Adipocyte (in vitro differentiated cells): ENCODE measurements at regions not wholly inside any gene's neighbourhood (a gene's known extent, or its start where the extent isn't known, plus 50 kb on each side); places are given as distances from the start of the nearest gene placed in this dataset.
"Not testable (repeated sequence)": the region's sequence is repeated elsewhere in the genome, so short reads cannot be mapped to it uniquely, and the experiment has no call there.

Experiments
- DNase-seq: peaks from one replicate; pipeline ENCODE4 v3.0.0-alpha.2; 2015; ENCODE audit warnings: low read depth
- H3K27me3 ChIP-seq: replicated peaks from 2 replicates; pipeline ENCODE4 v1.7.0; 2013; ENCODE audit warnings: mild to moderate bottlenecking, low read length, moderate library complexity; ENCODE audit not compliant: control insufficient read depth, insufficient read depth
- H3K36me3 ChIP-seq: 2 replicates; pipeline ENCODE4 v1.7.0; 2013; ENCODE audit warnings: low read length, mild to moderate bottlenecking, moderate library complexity; ENCODE audit not compliant: control insufficient read depth, insufficient read depth, severe bottlenecking
- H3K4me1 ChIP-seq: 2 replicates; pipeline ENCODE4 v1.7.0; 2013; ENCODE audit warnings: mild to moderate bottlenecking, low read length, moderate library complexity; ENCODE audit not compliant: control insufficient read depth, insufficient read depth
- H3K4me3 ChIP-seq: 2 replicates; pipeline ENCODE4 v1.7.0; 2013; ENCODE audit warnings: mild to moderate bottlenecking, low read length, moderate library complexity
- H3K9ac ChIP-seq: 2 replicates; pipeline ENCODE4 v1.7.0; 2013; ENCODE audit warnings: mild to moderate bottlenecking, low read length, moderate library complexity
- H3K9me3 ChIP-seq: 2 replicates; pipeline ENCODE4 v1.7.0; 2013; ENCODE audit warnings: mild to moderate bottlenecking, low read length, moderate library complexity; ENCODE audit not compliant: control insufficient read depth

GRCh38 chr5:57356850-57357249 is 125.8 kb downstream of the ACTBL2 start:
- not testable (repeated sequence) for H3K27me3 ChIP-seq, H3K9me3 ChIP-seq, DNase-seq, H3K4me1 ChIP-seq, H3K4me3 ChIP-seq, H3K9ac ChIP-seq, H3K36me3 ChIP-seq

DNA sequence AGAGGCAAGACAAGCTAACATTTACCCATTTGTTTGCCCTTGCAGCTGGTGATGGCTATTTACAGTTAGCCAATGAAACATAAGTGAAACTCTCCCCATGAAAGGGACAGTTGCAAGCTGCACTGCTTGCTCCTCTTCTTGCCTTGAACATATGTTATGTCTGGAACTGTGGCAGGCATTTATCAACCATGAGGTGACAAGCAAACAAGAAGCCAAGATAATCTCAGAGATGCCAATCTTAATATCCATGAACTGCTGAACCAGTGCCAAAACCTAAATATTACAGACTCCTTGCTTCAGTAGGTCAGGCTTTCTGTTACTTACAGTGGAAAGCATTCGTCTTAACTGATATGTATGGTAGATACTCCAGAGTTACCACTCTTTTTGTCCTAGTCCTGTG is 133.4 kb downstream of the ACTBL2 start:
- H3K36me3 ChIP-seq, result no peaks in the 10 kb centered on the region
- H3K4me3 ChIP-seq, result no peak overlapping the region
- peak; percentile 16 for DNase-seq
- peaks cover 22% of the 10 kb centered on the region for H3K4me1 ChIP-seq
- no peaks in the 10 kb centered on the region for H3K27me3 ChIP-seq
- no peak overlapping the region for H3K9ac ChIP-seq
- no peaks in the 10 kb centered on the region for H3K9me3 ChIP-seq

- no peaks in the 10 kb centered on the region for H3K27me3 ChIP-seq
- no peak overlapping the region for H3K9ac ChIP-seq
- H3K4me3 ChIP-seq, result no peak overlapping the region
- no peak for DNase-seq
- peaks cover 22% of the 10 kb centered on the region for H3K4me1 ChIP-seq
- no peaks in the 10 kb centered on the region for H3K9me3 ChIP-seq
- H3K36me3 ChIP-seq, result no peaks in the 10 kb centered on the region
These were observed 134.1 kb downstream of the ACTBL2 start for GRCh38 chr5:57348376-57349140.

GRCh38 chr5:57346328-57346727 is 136.3 kb downstream of the ACTBL2 start:
- Histone ChIP-seq H3K4me3 (no peak overlapping the region), H3K9me3 (no peaks in the 10 kb centered on the region), H3K9ac (no peak overlapping the region), H3K4me1 (peaks cover 22% of the 10 kb centered on the region), H3K36me3 (no peaks in the 10 kb centered on the region), H3K27me3 (no peaks in the 10 kb centered on the region)
- DNase-seq, result no peak

DNA sequence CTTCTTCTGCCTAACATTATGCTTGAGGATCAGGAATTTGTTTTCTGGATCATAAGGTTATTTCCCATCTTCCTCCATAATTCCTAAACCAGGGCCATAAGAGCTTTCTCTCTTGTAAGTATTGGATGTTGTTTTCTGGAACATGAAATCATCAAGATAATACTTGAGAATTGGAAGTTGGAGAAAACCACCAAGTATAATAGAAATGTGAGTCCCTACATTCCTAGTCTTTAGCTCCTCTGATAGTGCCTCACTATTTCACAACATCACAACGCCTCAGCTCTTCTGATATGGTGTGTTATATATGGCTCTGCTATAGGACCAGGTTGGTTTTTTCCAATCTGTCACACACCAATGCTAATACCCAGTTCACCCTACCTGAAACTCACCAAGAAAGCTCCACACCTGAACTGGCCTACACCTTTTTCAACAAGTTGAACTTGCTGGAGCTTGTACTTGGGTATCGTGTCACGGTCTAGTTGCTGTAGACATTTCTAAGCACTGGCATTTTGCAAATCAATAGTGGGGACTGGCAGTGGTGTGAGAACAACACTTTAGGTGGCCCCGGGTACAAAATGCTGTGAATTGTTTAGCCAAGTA is 141.1 kb downstream of the ACTBL2 start:
- Histone ChIP-seq H3K9ac (no peak overlapping the region), H3K27me3 (no peaks in the 10 kb centered on the region), H3K4me1 (peaks cover 4% of the 10 kb centered on the region), H3K9me3 (no peaks in the 10 kb centered on the region), H3K4me3 (no peak overlapping the region), H3K36me3 (no peaks in the 10 kb centered on the region)
- no peak for DNase-seq

GRCh38 chr5:57340681-57341080 is 141.9 kb downstream of the ACTBL2 start:
- no peak for DNase-seq
- Histone ChIP-seq H3K4me3 (no peak overlapping the region), H3K27me3 (no peaks in the 10 kb centered on the region), H3K4me1 (peaks cover 4% of the 10 kb centered on the region), H3K9me3 (no peaks in the 10 kb centered on the region), H3K36me3 (no peaks in the 10 kb centered on the region), H3K9ac (no peak overlapping the region)

DNA sequence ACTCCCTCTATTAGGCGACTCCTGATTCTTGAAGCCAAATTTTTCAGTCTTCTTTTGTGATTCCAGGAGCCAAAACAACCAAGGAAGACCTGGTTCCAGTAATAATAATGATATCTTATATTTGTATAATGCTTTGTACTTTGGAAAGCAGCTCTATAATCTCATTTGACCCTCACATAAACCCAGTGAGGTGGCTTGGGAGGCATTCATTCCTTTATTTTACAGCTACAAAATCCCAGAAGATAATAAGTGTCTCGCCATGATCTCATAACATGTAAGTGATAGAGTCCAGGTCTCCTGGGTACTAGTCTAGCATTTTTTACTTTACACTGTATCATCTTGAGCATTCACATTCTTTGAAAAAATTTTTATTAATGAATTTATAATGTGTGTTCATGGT is 143.1 kb downstream of the ACTBL2 start:
- Histone ChIP-seq H3K9me3 (no peaks in the 10 kb centered on the region), H3K4me3 (no peak overlapping the region), H3K9ac (no peak overlapping the region), H3K27me3 (no peaks in the 10 kb centered on the region), H3K36me3 (no peaks in the 10 kb centered on the region), H3K4me1 (peaks cover 4% of the 10 kb centered on the region)
- no peak for DNase-seq

DNA sequence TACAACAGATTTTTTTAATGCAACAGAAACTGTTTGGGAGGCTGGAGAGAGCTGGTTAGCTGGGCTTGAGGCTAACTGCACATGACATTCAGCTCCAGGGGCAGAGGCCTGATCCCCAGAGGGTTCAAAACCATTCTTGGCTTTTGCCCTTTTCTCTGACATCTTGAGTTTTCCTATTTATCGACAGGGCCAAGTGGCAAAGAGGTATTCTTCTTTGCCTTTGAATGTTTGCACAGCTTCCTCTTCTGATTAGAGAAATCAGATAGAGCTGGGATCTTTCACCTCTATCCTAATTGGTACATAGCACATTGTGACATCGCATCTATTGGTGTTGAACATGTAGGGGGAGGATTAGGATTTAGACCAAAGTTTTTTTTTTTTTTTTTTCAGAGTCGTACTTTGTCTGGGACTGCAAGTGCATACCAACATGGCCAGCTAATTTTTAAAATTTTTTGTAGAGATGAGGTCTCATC is 143.7 kb downstream of the ACTBL2 start:
- Histone ChIP-seq H3K9me3 (no peaks in the 10 kb centered on the region), H3K9ac (peak overlapping the region; percentile 8), H3K27me3 (no peaks in the 10 kb centered on the region), H3K4me3 (no peak overlapping the region), H3K4me1 (peaks cover 4% of the 10 kb centered on the region), H3K36me3 (no peaks in the 10 kb centered on the region)
- DNase-seq, result no peak

GRCh38 chr5:57338068-57338867 is 144.3 kb downstream of the ACTBL2 start:
- no peak for DNase-seq
- no peak overlapping the region for H3K4me3 ChIP-seq
- no peaks in the 10 kb centered on the region for H3K27me3 ChIP-seq
- no peaks in the 10 kb centered on the region for H3K9me3 ChIP-seq
- no peaks in the 10 kb centered on the region for H3K36me3 ChIP-seq
- peaks cover 4% of the 10 kb centered on the region for H3K4me1 ChIP-seq
- H3K9ac ChIP-seq, result peak overlapping the region; percentile 8

DNA sequence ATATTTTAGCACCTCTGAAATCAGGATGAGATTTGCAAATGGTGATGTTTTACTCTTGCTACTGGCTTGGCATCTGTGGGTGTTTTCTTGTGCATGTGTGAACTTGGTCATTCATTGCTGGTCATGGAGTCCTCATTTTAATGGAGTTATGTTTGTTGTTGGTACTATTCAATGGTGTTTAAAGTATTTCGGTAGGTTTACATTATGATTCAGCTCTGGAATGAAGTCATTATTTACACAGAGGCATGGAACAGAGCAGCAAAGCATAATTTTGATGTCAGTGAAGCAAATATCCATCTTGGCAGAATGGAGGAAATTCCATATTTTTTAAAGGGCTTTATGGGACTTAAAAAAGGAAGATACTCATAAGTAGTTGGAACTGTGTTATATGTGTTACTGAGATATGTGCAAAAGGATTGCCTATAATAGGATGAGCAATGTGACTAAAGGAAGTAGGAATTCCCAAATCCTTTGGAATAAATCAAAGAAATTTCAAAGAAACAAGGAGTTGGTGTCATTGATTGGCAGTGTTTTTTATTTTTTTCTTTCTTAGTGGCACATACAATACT is 147.4 kb downstream of the ACTBL2 start:
- H3K9ac ChIP-seq, result no peak overlapping the region
- no peaks in the 10 kb centered on the region for H3K36me3 ChIP-seq
- H3K4me3 ChIP-seq, result no peak overlapping the region
- H3K4me1 ChIP-seq, result peaks cover 4% of the 10 kb centered on the region
- peak; percentile 66 for DNase-seq
- no peaks in the 10 kb centered on the region for H3K9me3 ChIP-seq
- no peaks in the 10 kb centered on the region for H3K27me3 ChIP-seq

DNA sequence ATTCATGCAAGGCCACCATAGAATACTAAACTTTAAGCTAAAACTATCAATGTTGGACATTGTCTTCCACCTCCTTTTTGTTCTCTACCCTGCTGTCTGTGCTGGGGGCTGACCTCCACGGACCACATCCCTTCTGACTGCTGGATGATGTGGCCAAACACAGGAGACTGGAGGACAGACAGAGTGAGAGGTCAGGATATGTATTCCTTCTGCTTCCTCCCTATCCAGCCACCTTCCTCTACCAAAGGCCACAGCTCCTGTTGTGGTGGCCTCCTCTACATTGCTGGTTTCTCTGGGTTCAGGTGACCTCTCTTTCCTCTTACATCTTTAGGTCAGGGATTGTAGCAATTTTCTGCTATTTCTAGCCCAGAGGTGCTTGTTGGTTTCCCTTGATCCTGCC is 148.1 kb downstream of the ACTBL2 start:
- Histone ChIP-seq H3K4me1 (peaks cover 4% of the 10 kb centered on the region), H3K9ac (no peak overlapping the region), H3K9me3 (no peaks in the 10 kb centered on the region), H3K36me3 (no peaks in the 10 kb centered on the region), H3K4me3 (no peak overlapping the region), H3K27me3 (no peaks in the 10 kb centered on the region)
- DNase-seq, result no peak
